ENCODE measurements at regions not wholly inside any gene's neighbourhood (a gene's known extent, or its start where the extent isn't known, plus 50 kb on each side); places are given as distances from the start of the nearest gene placed in this dataset.

- no peak overlapping the region for H3K4me3 ChIP-seq
- WGBS, 2 donors: 75 to 93% methylated on average over 2 of the region's 2 CpGs
- H3K36me3 ChIP-seq (ENCODE audit: low read depth, missing control alignments): no peaks in the 10 kb centered on the region
- H3K9me3 ChIP-seq: no peaks in the 10 kb centered on the region
- H3K27ac ChIP-seq: no peak overlapping the region
- intact Hi-C loops (cut with DNase I; ENCODE audit: low total_unique reads): no loop called here
- H3K4me1 ChIP-seq: peaks cover 10% of the 10 kb centered on the region
- TF ChIP-seq CTCF (IDR thresholded peaks at IDR 0.05): no peak
- TF ChIP-seq POLR2A (IDR thresholded peaks at IDR 0.05): no peak
- no peak for DNase-seq
- no peaks in the 10 kb centered on the region for H3K27me3 ChIP-seq
Observed at GRCh38 chr1:87790756-87791155, 462.1 kb downstream of the LMO4 start.

DNA sequence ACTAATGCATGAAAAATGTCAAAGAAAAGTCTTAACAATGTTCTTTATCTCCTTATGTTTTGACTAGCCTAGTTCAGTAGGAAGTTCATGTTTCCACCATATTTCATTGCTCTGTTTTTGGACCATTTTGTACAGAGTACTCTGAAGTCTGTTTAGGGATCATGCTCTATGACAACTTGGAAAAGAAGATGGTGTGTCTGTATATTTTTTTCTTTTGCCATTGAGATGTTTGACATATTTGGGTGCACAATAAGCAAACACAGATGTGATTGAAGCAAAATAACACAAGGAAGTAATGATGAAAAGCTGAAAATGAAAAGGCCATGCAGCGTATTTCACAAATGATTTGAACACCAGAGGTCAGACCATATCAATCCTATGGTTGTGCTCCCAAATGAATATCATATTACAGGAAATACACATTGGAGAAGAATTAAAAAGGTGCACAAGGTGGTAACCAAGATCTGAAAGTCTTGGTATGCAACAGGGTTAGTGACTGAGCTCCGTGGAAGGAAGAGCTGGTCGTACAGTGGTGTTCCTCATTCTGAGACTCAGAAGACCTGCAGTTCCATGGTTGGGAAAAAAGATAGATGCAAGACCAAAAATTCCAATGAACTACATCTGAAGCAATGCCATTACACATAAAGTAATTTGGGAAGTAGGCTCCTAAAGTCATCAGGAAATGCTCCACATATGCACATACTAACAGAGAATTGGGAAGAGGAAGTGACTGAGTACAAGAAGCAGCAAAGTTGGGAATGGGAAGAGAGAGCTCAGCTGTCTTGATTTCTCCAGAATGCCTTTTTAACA is 463.5 kb downstream of the LMO4 start:
- no peak for DNase-seq
- H3K4me3 ChIP-seq: no peak overlapping the region
- intact Hi-C loops (cut with DNase I; ENCODE audit: low total_unique reads): no loop called here
- H3K27ac ChIP-seq: no peak overlapping the region
- 89 to 92% methylated on average over 3 of the region's 3 CpGs for WGBS, 2 donors
- no peaks in the 10 kb centered on the region for H3K9me3 ChIP-seq
- TF ChIP-seq CTCF (IDR thresholded peaks at IDR 0.05): no peak
- TF ChIP-seq POLR2A (IDR thresholded peaks at IDR 0.05): no peak
- no peaks in the 10 kb centered on the region for H3K27me3 ChIP-seq
- H3K4me1 ChIP-seq: peaks cover 8% of the 10 kb centered on the region
- H3K36me3 ChIP-seq (ENCODE audit: low read depth, missing control alignments): no peaks in the 10 kb centered on the region

DNA sequence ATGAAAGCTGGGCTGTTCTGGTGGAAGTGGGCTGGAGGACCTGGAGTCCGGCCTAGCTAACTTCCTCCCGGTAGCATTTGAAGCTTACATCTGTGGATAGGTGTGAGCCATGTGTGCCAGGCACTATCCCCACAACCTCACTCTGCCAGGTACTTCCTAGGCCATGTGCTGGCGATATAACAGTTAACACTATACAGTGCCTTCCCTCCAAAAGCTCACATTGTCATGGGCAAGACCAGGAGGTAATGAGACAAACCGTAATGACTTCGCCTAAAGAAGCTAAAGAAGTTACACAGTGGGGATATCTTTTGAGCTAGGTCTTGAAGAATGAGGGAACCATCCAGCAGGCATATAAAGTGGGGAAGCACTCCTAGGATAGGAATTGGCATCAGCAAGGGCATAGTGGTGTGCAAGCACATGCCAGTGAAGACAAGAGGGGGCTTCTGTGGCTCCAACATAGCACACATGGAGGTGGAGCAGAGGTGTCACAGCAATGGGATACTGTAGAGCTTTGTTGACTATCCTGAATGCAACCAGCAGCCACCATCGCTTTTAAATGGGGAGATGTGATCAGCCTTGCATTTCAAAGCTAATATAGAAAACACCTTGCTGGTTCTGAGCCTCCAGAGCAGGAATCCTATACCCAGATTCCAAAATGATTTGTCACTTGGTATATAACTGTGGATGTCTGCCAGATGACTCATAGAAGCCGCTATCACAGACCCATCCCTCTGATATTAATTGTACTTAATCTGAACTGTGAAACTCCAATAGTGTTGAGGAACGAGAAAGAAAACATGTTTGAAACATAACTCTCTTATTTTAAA is 466.3 kb downstream of the LMO4 start:
- no peaks in the 10 kb centered on the region for H3K36me3 ChIP-seq (ENCODE audit: low read depth, missing control alignments)
- no peak for DNase-seq
- H3K4me1 ChIP-seq: peaks cover 8% of the 10 kb centered on the region
- no peaks in the 10 kb centered on the region for H3K27me3 ChIP-seq
- H3K4me3 ChIP-seq: no peak overlapping the region
- TF ChIP-seq CTCF (IDR thresholded peaks at IDR 0.05) (no peak), POLR2A (IDR thresholded peaks at IDR 0.05) (no peak)
- intact Hi-C loops (cut with DNase I; ENCODE audit: low total_unique reads): no loop called here
- no peak overlapping the region for H3K27ac ChIP-seq
- no peaks in the 10 kb centered on the region for H3K9me3 ChIP-seq
- 75 to 76% methylated on average over 8 of the region's 8 CpGs for WGBS, 2 donors

DNA sequence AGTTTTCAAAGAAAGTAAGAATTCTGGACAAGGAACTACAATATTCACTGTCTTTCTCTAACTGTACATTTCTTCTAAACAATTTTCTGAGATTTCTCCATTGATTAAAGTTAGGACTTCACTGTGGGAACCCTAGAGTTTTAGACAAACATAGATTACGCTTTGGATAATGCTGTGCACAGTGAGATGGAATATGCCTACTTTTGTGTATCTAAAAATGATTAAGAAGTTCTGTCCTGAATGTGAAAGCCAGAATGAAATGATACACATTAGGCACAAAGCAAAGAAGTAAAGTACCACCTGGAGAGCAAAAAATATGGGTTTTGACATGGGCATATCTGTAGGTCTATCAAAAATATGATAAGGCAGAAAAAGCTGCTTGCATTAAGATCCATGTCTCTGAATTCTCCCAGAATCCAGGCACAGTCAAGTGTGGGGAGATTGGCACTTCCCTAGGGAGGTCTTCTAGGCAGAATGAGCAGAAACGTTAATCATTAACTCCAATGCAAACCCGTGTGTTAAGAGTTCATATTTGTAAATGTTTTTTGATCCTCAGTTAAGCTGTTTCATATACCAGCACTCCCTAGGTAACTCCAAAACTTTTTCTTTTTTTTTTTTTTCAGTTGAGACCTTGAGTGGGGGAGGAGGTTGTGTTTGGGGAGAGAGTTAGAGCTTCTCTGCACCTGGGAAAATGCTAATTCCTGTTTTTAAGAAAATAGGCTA is 467.1 kb downstream of the LMO4 start:
- intact Hi-C loops (cut with DNase I; ENCODE audit: low total_unique reads): no loop called here
- H3K4me3 ChIP-seq: no peak overlapping the region
- H3K36me3 ChIP-seq (ENCODE audit: low read depth, missing control alignments): no peaks in the 10 kb centered on the region
- H3K27me3 ChIP-seq: no peaks in the 10 kb centered on the region
- peaks cover 8% of the 10 kb centered on the region for H3K4me1 ChIP-seq
- no peak for DNase-seq
- no peaks in the 10 kb centered on the region for H3K9me3 ChIP-seq
- TF ChIP-seq CTCF (IDR thresholded peaks at IDR 0.05) (no peak), POLR2A (IDR thresholded peaks at IDR 0.05) (no peak)
- no peak overlapping the region for H3K27ac ChIP-seq
- WGBS, 2 donors: 79 to 82% methylated on average over 3 of the region's 3 CpGs

Data from testis (tissue), 2 donors.